ENCODE measurements at regions not wholly inside any gene's neighbourhood (a gene's known extent, or its start where the extent isn't known, plus 50 kb on each side); places are given as distances from the start of the nearest gene placed in this dataset.

DNA sequence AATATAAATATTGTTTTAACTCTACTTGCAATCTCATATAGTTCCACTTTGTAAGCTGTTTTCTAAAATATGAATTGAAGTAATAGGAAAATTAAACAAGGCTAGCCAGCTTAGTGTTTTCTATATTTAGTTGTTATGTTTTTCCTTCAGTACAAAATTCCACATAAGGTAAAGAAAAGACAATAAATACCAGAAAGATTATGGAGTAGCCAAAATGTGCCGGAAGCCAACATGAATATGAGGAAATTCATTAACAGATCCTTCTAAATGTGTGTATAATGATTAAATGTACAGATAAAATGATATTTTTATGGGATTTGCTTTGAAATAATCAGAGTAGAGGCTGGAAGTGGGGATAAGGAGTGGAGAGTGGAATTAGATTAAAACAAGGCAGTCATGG lies 52.5 kb upstream of the COL21A1 start:
- H3K4me3 ChIP-seq (ENCODE audit: low read depth, low read length): no peak overlapping the region
- TF ChIP-seq, protein P1, sequence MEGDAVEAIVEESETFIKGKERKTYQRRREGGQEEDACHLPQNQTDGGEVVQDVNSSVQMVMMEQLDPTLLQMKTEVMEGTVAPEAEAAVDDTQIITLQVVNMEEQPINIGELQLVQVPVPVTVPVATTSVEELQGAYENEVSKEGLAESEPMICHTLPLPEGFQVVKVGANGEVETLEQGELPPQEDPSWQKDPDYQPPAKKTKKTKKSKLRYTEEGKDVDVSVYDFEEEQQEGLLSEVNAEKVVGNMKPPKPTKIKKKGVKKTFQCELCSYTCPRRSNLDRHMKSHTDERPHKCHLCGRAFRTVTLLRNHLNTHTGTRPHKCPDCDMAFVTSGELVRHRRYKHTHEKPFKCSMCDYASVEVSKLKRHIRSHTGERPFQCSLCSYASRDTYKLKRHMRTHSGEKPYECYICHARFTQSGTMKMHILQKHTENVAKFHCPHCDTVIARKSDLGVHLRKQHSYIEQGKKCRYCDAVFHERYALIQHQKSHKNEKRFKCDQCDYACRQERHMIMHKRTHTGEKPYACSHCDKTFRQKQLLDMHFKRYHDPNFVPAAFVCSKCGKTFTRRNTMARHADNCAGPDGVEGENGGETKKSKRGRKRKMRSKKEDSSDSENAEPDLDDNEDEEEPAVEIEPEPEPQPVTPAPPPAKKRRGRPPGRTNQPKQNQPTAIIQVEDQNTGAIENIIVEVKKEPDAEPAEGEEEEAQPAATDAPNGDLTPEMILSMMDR (IDR thresholded peaks at IDR 0.05; ENCODE audit: control insufficient read depth, extremely low read depth, insufficient read depth): no peak
- no peak for DNase-seq (ENCODE audit: low read depth)

DNA sequence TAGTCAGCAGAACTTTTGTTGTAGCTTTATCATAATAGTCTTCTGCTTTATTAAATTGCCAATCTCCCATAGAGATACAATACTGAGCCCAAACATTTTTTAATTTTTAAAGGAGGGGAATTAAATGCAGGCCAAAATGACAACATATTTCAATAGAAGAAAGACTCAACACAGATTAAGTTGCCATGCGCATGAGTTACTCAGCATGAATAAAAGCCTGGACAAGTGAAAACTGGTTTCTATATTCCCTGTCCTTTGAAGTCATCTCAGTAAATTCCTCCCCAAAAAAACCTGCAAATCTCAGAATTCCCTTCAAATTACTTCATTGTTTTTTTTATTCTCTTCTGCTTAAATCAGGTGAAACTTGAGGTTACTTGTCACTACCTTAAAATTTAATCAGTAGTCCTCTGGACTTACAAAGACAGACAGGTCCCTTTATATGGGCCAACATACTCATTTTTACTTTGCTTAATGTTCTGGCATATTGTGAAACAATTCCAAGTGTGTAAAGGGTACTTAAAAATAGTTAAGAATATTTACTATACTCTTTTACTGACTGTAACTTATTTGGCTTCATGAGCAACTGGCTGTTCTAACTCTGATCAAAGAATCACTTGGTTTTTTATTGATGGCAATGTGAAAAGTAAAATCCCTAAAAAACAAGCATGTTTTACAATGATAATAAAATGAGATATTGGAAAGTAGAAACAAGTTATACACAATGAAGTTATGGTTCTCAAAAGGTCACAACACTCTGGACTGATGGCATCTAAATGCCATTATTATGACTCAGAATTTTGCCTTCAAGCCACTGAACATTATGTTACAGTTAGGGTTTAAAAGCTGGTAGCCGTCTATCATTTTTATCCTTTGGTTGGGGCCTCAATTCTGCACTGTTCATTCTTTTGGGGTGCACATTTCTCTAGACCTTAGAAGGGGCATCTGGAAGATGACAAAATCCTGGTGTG lies 49.9 kb upstream of the COL21A1 start:
- no peak overlapping the region for H3K4me3 ChIP-seq (ENCODE audit: low read depth, low read length)
- DNase-seq (ENCODE audit: low read depth): no peak
- TF ChIP-seq, protein P1 (IDR thresholded peaks at IDR 0.05; ENCODE audit: control insufficient read depth, extremely low read depth, insufficient read depth): no peak

Data from LNCaP clone FGC (cell line).